Muscle layer of duodenum (tissue), 2 donors: ENCODE measurements at regions not wholly inside any gene's neighbourhood (a gene's known extent, or its start where the extent isn't known, plus 50 kb on each side); places are given as distances from the start of the nearest gene placed in this dataset.

Experiments
- H3K27ac ChIP-seq: one replicate; pipeline ENCODE4 v1.7.0; 2013; ENCODE audit warnings: mild to moderate bottlenecking, low read length
- H3K27me3 ChIP-seq: one replicate; pipeline ENCODE4 v1.7.0; 2013; ENCODE audit warnings: low read depth, mild to moderate bottlenecking, control low read depth, low read length
- H3K36me3 ChIP-seq, 2 donors: one replicate each; pipeline ENCODE4 v1.7.0; 2013; ENCODE audit warnings: low read length in 2 of 2, control low read depth in 1 of 2, mild to moderate bottlenecking in 1 of 2; ENCODE audit not compliant: insufficient read depth in 2 of 2, control insufficient read depth in 1 of 2
- H3K4me1 ChIP-seq, 2 donors: one replicate each; pipeline ENCODE4 v1.7.0; 2013; ENCODE audit warnings: low read length in 2 of 2, mild to moderate bottlenecking in 2 of 2, control low read depth in 1 of 2, moderate library complexity in 1 of 2; ENCODE audit not compliant: insufficient read depth in 2 of 2, control insufficient read depth in 1 of 2
- H3K4me3 ChIP-seq, 2 donors: one replicate each; pipeline ENCODE4 v1.7.0; 2013; ENCODE audit warnings: low read length in 2 of 2, low read depth in 1 of 2, mild to moderate bottlenecking in 1 of 2
- H3K9me3 ChIP-seq, 2 donors: one replicate each; pipeline ENCODE4 v1.7.0; 2013; ENCODE audit warnings: low read length in 2 of 2, control low read depth in 1 of 2, mild to moderate bottlenecking in 1 of 2; ENCODE audit not compliant: control insufficient read depth in 1 of 2
- donor health status: healthy.

DNA sequence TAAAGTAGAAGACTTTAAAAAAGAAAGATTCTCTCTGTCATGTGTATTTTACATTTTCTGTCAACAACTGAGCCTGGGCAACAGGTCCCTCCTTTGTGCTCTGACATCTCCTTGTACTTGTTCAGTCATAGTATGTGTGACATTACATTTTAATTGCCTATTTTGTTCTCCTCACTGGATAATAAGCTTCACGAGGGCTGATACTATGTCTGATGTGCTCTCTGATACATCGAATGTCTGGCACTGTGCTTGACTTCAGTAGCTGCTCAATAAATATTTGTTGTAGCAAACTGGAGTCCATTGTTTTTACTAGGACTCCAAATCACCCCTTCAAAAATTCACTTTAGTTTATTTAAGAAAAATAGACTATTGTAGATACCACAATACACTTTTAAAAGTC lies 482.0 kb downstream of the RASEF start:
- Histone ChIP-seq H3K27me3 (no peaks in the 10 kb centered on the region), H3K36me3 (no peaks in the 10 kb centered on the region), H3K27ac (no peak overlapping the region), H3K9me3 (no peaks in the 10 kb centered on the region), H3K4me1 (peaks cover 0 to 12% of the 10 kb centered on the region in 2 donors), H3K4me3 (no peak overlapping the region)

DNA sequence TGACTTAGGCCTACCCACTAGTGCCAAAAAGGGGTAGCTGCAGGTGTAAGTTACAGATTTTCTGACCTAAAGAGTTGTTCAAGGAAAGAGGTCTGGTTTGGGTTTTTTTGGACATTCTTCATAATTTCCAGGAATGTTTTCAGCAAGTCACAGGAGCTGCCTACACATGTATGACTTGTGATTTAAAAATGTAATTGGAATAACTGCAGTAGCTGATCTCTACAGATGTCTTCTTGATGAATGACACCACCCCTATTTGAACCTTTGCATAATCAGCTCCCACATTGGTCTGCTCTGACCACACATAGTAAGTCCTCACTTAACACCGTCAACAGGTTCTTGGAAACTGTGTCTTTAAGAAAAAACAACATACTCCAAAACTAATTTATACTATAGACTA lies 481.4 kb downstream of the RASEF start:
- Histone ChIP-seq H3K27ac (no peak overlapping the region), H3K9me3 (no peaks in the 10 kb centered on the region), H3K4me3 (no peak overlapping the region), H3K27me3 (no peaks in the 10 kb centered on the region), H3K4me1 (peaks cover 0 to 12% of the 10 kb centered on the region in 2 donors), H3K36me3 (no peaks in the 10 kb centered on the region)

DNA sequence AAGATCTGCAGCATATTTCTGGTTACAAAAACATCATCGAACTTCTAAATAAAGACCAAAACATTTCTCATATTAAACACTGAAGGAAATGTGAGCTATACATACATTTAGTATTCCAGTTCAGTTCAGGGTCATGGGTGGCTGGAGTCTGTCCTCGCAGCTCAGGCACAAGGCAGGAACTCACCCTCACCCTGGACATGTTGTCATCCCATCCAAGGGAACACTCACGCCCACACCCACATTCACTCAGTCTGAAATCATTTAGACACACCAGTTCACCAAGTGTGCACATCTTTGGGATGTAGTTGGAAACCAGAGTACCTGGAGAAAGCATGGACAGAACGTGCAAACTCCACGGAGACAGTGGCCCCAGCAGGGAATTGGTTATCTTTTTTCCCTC lies 481.0 kb downstream of the RASEF start:
- H3K9me3 ChIP-seq: no peaks in the 10 kb centered on the region
- H3K27ac ChIP-seq: no peak overlapping the region
- H3K4me1 ChIP-seq: peaks cover 0 to 12% of the 10 kb centered on the region in 2 donors
- no peaks in the 10 kb centered on the region for H3K36me3 ChIP-seq
- no peak overlapping the region for H3K4me3 ChIP-seq
- no peaks in the 10 kb centered on the region for H3K27me3 ChIP-seq

DNA sequence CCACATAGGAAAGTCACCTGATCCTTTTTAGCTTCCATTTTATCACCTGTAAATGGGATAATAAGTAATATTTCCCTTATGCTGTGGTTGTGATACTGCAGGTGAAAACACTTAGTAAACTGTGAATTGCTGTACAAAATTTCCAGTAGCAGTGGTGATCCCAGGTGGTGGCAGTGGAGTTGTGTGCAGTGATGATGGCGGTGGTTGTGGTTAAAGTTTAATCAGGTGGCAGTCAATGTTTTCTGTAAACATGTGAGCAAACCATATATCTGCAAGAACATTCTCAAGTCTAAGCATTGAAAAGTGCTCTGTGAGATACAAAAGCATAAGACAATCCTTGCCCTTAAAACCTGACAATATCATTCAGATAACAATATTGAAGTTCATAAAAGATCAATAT lies 480.2 kb downstream of the RASEF start:
- Histone ChIP-seq H3K36me3 (no peaks in the 10 kb centered on the region), H3K4me3 (no peak overlapping the region), H3K9me3 (no peaks in the 10 kb centered on the region), H3K27me3 (no peaks in the 10 kb centered on the region), H3K27ac (no peak overlapping the region), H3K4me1 (peaks cover 0 to 12% of the 10 kb centered on the region in 2 donors)

DNA sequence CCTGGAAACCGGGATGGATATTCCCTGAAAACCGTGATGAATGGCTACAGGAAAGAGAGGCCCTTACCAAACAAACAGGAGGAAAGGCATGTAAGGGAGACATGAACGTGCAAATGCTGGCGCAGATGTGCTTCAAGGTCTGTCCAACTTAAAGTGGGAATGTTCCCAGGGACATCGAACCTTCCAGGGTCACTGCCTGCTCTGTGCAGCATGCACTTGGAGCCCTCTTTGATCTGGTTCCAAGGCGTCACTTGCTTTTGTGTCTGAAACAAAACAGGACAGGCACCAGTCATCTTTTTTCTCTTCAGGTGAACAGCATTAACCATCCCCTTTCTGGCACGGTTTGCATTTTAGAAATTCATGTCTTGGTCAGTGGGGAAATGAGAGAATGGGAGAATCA lies 479.4 kb downstream of the RASEF start:
- Histone ChIP-seq H3K36me3 (no peaks in the 10 kb centered on the region), H3K27me3 (no peaks in the 10 kb centered on the region), H3K4me1 (peaks cover 0 to 15% of the 10 kb centered on the region in 2 donors), H3K27ac (no peak overlapping the region), H3K9me3 (no peaks in the 10 kb centered on the region), H3K4me3 (no peak overlapping the region)

DNA sequence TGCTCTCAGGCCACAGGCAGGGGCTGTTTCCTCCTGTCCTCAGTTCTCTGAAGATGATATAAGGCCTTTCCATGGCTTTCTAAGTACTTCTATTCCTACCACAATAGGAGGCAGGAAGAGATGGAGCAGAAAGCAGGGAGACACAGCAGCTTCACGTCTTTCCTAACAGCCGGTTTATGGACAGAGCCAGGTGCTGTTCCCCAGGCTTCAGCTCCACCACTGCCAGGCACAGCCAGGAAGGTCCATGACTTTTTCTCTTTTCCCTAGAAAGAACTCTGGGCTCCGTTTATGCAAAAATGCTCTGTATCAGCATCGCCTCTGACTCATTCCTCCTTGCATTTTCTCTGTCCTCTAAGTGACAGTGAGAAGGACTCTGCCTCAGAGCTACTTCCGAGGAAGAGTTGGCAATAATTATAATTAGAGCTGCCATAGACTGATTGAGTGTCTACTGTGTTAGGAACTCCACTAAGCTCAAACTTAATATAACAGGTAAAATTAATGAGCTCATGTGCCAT lies 478.5 kb downstream of the RASEF start:
- Histone ChIP-seq H3K9me3 (no peaks in the 10 kb centered on the region), H3K27ac (no peak overlapping the region), H3K4me1 (peaks cover 0 to 21% of the 10 kb centered on the region in 2 donors), H3K27me3 (no peaks in the 10 kb centered on the region), H3K36me3 (no peaks in the 10 kb centered on the region), H3K4me3 (no peak overlapping the region)

DNA sequence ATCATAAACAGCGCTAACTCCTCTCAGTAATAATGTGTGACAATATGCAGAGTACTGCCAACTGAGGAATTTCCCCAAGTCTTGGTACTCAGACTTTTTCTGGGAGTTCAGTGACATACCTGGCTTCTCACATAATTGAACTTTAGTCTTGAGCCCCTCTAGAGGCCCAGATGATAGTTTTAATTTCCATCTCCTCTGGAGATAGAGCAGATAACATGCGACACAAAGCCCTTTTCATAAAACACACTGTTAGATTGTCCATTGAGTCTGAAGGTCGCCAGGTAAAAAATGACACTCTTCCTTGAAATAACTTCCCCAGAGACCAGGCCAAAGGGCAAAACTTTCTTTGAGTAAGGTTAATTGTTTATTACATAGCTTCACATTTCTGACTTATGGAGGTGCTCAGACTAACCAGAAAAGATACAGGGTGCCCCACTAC lies 476.0 kb downstream of the RASEF start:
- Histone ChIP-seq H3K27ac (no peak overlapping the region), H3K9me3 (no peaks in the 10 kb centered on the region), H3K27me3 (no peaks in the 10 kb centered on the region), H3K4me3 (no peak overlapping the region), H3K36me3 (no peaks in the 10 kb centered on the region), H3K4me1 (peaks cover 0 to 21% of the 10 kb centered on the region in 2 donors)

DNA sequence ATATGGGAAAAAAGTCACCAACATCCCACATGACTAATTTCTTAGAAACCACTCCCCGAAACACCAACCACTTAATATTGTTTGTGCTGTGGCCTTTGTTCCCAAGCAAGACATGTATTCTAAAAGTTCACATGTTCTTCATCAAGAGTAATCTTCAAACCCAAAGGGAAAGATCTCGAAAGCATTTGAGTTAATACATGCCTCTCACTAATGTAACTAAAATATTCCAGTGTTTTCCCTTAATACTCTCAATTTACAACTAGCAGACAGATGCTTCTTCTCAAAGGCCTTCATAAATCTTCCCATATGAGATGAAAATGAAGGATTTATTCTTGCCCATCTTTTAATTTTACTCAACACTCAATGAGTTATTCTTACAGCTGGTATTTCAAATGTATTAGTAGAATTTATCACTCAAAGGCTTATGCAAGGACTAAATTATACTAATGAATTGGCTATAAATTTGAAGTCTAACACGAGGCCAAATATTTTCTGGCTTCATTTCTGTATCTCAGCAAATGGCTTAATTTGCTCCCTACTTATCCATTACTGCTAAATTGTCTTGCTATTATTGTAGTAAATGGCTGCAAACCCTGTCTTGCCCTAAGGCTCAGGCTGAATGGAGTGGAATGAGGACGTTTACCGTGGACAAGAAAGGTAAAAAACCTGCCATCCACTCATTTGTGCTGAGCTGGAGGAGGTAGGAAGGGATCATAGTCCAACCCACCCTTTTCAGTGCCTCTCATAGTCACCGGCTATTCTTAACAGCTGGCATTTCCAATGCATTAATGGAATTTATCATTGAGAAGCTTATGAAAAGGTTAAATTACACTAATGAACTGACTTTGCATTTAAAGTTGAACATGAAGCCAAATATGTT lies 474.4 kb downstream of the RASEF start:
- Histone ChIP-seq H3K4me1 (peaks cover 0 to 18% of the 10 kb centered on the region in 2 donors), H3K36me3 (no peaks in the 10 kb centered on the region), H3K4me3 (no peak overlapping the region), H3K27me3 (no peaks in the 10 kb centered on the region), H3K27ac (no peak overlapping the region), H3K9me3 (no peaks in the 10 kb centered on the region)

DNA sequence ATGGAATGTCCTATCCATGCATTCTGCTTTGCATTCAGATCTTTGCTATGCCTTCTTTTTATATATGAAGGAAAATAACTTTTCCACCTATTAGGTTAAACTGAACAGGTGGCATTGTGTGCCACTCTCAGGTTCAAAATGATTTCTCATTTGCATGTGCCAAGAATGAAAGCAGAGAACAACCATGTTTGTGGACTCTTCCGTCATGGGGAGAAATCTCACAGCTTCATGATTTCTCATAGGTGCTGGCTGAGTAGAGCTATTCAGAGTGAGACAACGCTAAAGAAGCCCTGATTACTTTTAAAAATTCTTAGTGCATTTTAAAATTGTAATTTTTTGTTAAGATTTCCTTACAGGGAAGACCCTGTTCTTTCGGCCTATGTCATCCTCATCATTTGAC lies 472.1 kb downstream of the RASEF start:
- no peak overlapping the region for H3K4me3 ChIP-seq
- H3K27ac ChIP-seq: no peak overlapping the region
- no peaks in the 10 kb centered on the region for H3K9me3 ChIP-seq
- no peaks in the 10 kb centered on the region for H3K27me3 ChIP-seq
- H3K4me1 ChIP-seq: peaks cover 0 to 9% of the 10 kb centered on the region in 2 donors
- no peaks in the 10 kb centered on the region for H3K36me3 ChIP-seq

DNA sequence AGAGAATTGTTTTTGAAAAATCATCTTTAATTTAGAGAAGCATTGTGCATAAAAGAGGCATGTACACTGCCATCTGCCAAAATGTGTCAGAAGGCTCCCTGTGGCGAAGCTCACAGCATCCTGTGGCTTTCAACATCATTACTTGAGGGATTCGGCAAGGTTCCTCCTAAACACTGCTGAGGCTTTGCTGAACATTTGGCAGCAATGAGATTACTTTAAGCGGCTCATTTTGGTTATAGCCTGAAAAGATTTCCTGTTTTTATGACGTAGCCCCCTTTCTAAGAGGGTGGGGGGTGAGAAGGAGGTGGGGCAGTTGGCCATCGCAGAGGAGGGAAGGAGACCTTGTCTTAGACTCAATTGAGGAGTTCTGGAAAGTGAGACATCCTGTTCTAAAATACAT lies 469.4 kb downstream of the RASEF start:
- Histone ChIP-seq H3K27me3 (no peaks in the 10 kb centered on the region), H3K4me3 (no peak overlapping the region), H3K4me1 (peaks cover 0 to 7% of the 10 kb centered on the region in 2 donors)

DNA sequence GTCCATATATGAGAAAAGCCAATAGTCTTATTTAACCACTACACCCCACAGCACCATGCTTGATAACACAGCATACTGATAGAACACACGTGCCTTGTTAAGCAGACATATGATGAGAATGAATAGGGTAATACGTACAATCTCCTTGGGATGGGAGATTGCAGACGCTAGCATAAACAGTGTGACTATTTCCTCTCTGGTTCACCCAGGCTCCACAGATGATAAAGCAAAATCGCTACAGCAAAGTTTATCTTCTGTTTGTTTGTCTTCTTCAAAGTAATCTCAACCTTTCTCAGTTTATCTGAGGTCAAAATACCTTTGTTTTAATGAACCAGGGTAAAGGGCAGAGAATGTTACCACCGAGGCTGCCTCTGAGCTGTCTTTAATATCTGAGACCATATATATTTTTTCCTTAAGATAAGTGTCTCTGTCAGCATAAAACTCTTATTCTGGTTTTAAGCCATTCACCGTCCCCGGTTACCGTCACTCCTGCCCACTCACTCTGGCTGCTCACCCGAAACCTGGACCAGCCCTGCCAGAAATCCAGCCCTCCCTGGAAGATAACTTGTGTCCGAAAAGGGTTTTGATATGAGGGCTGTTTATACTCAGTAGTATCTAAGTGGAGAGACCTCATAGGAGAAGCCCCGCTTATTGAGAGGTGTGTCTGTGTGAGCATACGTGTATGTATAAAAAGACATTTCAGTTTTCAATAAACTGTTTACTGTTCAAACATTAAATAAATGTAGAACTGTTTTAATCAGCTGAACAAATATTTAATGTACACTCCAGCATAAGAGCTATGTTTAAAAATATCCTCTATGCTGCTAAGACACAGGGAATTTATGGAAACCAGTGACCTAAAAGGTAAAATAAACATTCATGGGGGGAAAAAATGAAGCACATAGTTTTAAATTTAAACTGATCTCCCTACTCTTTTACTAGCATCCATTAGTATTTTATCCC lies 465.4 kb downstream of the RASEF start:
- H3K36me3 ChIP-seq: no peaks in the 10 kb centered on the region
- H3K9me3 ChIP-seq: no peaks in the 10 kb centered on the region
- H3K27me3 ChIP-seq: no peaks in the 10 kb centered on the region
- H3K4me1 ChIP-seq: peaks cover 0 to 19% of the 10 kb centered on the region in 2 donors
- H3K27ac ChIP-seq: no peak overlapping the region
- no peak overlapping the region for H3K4me3 ChIP-seq

More for the DNA sequence above, 469.4 kb downstream of the RASEF start:
- H3K36me3 ChIP-seq: no peaks in the 10 kb centered on the region
- no peaks in the 10 kb centered on the region for H3K9me3 ChIP-seq
- H3K27ac ChIP-seq: no peak overlapping the region
